Spleen (tissue), 7 donors: ENCODE measurements at regions not wholly inside any gene's neighbourhood (a gene's known extent, or its start where the extent isn't known, plus 50 kb on each side); places are given as distances from the start of the nearest gene placed in this dataset.

Experiments used
- POLR2A ChIP-seq, 3 donors: fragments of 450-650 bp; IDR thresholded peaks; one replicate each; pipeline ENCODE4 v1.5.1; 2017; ENCODE audit warnings: antibody characterized with exemption in 3 of 3, mild to moderate bottlenecking in 1 of 3
- TF ChIP-seq, protein P1 (sequence below), 11 experiments: fragments of 200-600 bp in 7 of 11; fragments of 450-650 bp in 4 of 11; sonication (generic) in 4 of 11; IDR thresholded peaks in 8 of 11; conservative IDR thresholded peaks in 3 of 11; 1 replicate in 7 of 11; 2 replicates in 4 of 11; pipeline versions ENCODE4 v1.4.0 to v1.8.0; 2016 to 2021; ENCODE audit warnings: antibody characterized with exemption in 11 of 11, inconsistent platforms in 4 of 11, mild to moderate bottlenecking in 1 of 11
- donor health status: DM: no; HTN: no; CAD: no; lungs with moderate emphysema.
- donor health status: DM: no; HTN: no; CAD: no.
- donor health status: DM: no; HTN: no; CAD: no.

DNA sequence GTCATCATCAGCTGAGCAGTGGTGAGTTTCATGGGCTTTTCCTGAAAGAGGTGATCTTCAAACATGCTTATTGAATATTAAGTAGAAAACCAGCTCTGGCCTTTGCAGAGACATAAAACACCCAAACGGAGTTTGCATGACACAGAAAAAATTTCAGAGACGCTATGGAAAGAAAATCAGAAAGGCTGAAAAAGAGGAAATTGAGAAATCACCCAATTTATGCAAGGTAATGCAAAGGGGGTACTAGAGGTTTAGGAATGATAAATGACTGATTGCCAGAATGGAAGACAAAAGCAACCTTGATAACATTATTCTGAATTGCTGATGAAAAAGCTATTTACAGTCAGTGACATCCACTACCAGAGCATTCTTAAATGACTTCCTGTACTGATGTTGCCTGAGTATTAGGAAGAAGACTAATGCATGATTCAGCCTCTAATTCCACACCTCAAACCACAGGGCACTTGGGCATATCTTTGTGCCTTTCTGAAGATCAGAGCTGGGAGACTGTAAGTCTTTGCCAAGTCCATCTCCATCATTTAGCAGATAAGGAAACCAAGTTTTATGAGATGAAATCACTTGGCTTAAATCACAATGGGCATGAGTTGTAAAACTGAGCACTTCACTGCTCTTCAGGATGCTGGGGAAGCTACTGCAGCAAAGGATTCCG, 565.7 kb downstream of the PPARGC1A start:
- TF ChIP-seq, protein P1, sequence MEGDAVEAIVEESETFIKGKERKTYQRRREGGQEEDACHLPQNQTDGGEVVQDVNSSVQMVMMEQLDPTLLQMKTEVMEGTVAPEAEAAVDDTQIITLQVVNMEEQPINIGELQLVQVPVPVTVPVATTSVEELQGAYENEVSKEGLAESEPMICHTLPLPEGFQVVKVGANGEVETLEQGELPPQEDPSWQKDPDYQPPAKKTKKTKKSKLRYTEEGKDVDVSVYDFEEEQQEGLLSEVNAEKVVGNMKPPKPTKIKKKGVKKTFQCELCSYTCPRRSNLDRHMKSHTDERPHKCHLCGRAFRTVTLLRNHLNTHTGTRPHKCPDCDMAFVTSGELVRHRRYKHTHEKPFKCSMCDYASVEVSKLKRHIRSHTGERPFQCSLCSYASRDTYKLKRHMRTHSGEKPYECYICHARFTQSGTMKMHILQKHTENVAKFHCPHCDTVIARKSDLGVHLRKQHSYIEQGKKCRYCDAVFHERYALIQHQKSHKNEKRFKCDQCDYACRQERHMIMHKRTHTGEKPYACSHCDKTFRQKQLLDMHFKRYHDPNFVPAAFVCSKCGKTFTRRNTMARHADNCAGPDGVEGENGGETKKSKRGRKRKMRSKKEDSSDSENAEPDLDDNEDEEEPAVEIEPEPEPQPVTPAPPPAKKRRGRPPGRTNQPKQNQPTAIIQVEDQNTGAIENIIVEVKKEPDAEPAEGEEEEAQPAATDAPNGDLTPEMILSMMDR (IDR thresholded peaks at IDR 0.05 in 8 of 11, conservative IDR thresholded peaks at IDR 0.05 in 3 of 11), result no peak
- no peak for TF ChIP-seq POLR2A (IDR thresholded peaks at IDR 0.05)
